SK-N-SH (cell line): ENCODE measurements at regions not wholly inside any gene's neighbourhood (a gene's known extent, or its start where the extent isn't known, plus 50 kb on each side); places are given as distances from the start of the nearest gene placed in this dataset.

Experiments
- CTCF ChIA-PET: fragments of 300-600, 350-600 bp; formaldehyde crosslinking; extraction: SDS; loops from one replicate; lab custom pipeline; 2021; lab: Yijun Ruan, JAX
- POLR2A ChIA-PET: fragments of 350-600 bp; sonication (Branson Sonifier 250); formaldehyde crosslinking; extraction: SDS; loops from one replicate; lab custom pipeline; 2020; ENCODE audit warnings: antibody characterized with exemption, inconsistent platforms; lab: Yijun Ruan, JAX
- DNase-seq: peaks from one replicate; pipeline ENCODE4 v3.0.0; 2012
- H2AFZ ChIP-seq: fragments of 200-600 bp; sonication (generic); 2 replicates; pipeline ENCODE4 v1.8.1; 2016; ENCODE audit warnings: antibody characterized with exemption, mild to moderate bottlenecking, low read depth
- H3F3A ChIP-seq: fragments of 200-600 bp; sonication (generic); replicated peaks from 2 replicates; pipeline ENCODE3; 2016; ENCODE audit warnings: antibody characterized with exemption, mild to moderate bottlenecking; ENCODE audit not compliant: insufficient read depth
- H3K27ac ChIP-seq, 2 experiments: fragments of 200-500 bp in 1 of 2; fragments of 200-600 bp in 1 of 2; sonication (Bioruptor generic) in 1 of 2; sonication (generic), shearing (Covaris generic) in 1 of 2; 2 replicates each; pipeline versions ENCODE4 v1.5.1 to v1.6.1; 2014 to 2016; ENCODE audit warnings: low read depth in 2 of 2, inconsistent platforms in 1 of 2, low read length in 1 of 2, mild to moderate bottlenecking in 1 of 2, mixed read lengths in 1 of 2
- H3K27me3 ChIP-seq: fragments of 200-600 bp; sonication (generic), shearing (Covaris generic); 2 replicates; pipeline ENCODE4 v1.6.1; 2016; ENCODE audit warnings: mixed run types; ENCODE audit not compliant: insufficient read depth
- H3K36me3 ChIP-seq, 2 experiments: fragments of 200-500 bp in 1 of 2; fragments of 200-600 bp in 1 of 2; sonication (Bioruptor generic) in 1 of 2; sonication (generic) in 1 of 2; replicated peaks in 1 of 2; 2 replicates each; pipeline versions ENCODE3 to v1.5.1; 2014 to 2016; ENCODE audit warnings: low read length in 1 of 2, mild to moderate bottlenecking in 1 of 2; ENCODE audit not compliant: insufficient read depth in 2 of 2, control insufficient read depth in 1 of 2
- H3K4me1 ChIP-seq, 2 experiments: fragments of 200-500 bp in 1 of 2; fragments of 200-600 bp in 1 of 2; sonication (Bioruptor generic) in 1 of 2; sonication (generic), shearing (Covaris generic) in 1 of 2; 2 replicates each; pipeline versions ENCODE4 v1.5.1 to v1.6.1; 2014 to 2016; ENCODE audit warnings: low read depth in 1 of 2, low read length in 1 of 2, mixed run types in 1 of 2; ENCODE audit not compliant: insufficient read depth in 2 of 2, control insufficient read depth in 1 of 2
- H3K4me2 ChIP-seq: fragments of 200-600 bp; sonication (generic), shearing (Covaris generic); 2 replicates; pipeline ENCODE4 v1.6.1; 2017; ENCODE audit warnings: mixed run types
- H3K4me3 ChIP-seq, 2 experiments: fragments of 200-500 bp in 1 of 2; fragments of 200-600 bp in 1 of 2; sonication (Bioruptor generic) in 1 of 2; sonication (generic), shearing (Covaris generic) in 1 of 2; 2 replicates each; pipeline versions ENCODE4 v1.5.1 to v1.8.1; 2014 to 2016; ENCODE audit warnings: low read depth in 2 of 2, inconsistent platforms in 1 of 2, low read length in 1 of 2, mild to moderate bottlenecking in 1 of 2, mixed read lengths in 1 of 2, moderate library complexity in 1 of 2
- H3K79me2 ChIP-seq: fragments of 200-600 bp; sonication (generic); 2 replicates; pipeline ENCODE4 v1.8.1; 2017; ENCODE audit warnings: mild to moderate bottlenecking; ENCODE audit not compliant: insufficient read depth
- H3K9ac ChIP-seq: fragments of 200-600 bp; sonication (generic); 2 replicates; pipeline ENCODE4 v1.6.1; 2017; ENCODE audit warnings: mixed run types
- H3K9me2 ChIP-seq: fragments of 200-600 bp; sonication (generic); 2 replicates; pipeline ENCODE4 v1.6.1; 2017; ENCODE audit warnings: mixed run types
- H3K9me3 ChIP-seq: fragments of 200-600 bp; sonication (generic); 2 replicates; pipeline ENCODE4 v1.6.1; 2017; ENCODE audit warnings: mixed run types, mild to moderate bottlenecking, moderate library complexity
- H4K20me1 ChIP-seq: fragments of 200-600 bp; sonication (generic); 2 replicates; pipeline ENCODE4 v1.6.1; 2017; ENCODE audit warnings: mild to moderate bottlenecking, mixed run types; ENCODE audit not compliant: insufficient read depth
- CHD2 ChIP-seq: fragments of 150-350 bp; IDR thresholded peaks from 2 replicates; pipeline ENCODE4 v1.6.1; 2018; ENCODE audit warnings: low read length; ENCODE audit not compliant: partially characterized antibody
- EP300 ChIP-seq, 2 experiments: IDR thresholded peaks; 2 replicates each; pipeline versions ENCODE4 v1.4.0 to v1.6.1; 2012; ENCODE audit warnings: borderline replicate concordance in 1 of 2, low read depth in 1 of 2, low read length in 1 of 2
- EZH2phosphoT487 ChIP-seq: fragments of 200-600 bp; sonication (generic); IDR thresholded peaks from 2 replicates; pipeline ENCODE4 v1.6.1; 2017; ENCODE audit warnings: low read depth, mixed run types, mild to moderate bottlenecking, antibody characterized with exemption, moderate library complexity, borderline replicate concordance
- FOSL2 ChIP-seq: IDR thresholded peaks from 2 replicates; pipeline ENCODE4 v1.4.0; 2012; ENCODE audit warnings: low read depth, mild to moderate bottlenecking, moderate library complexity, borderline replicate concordance
- JUND ChIP-seq: IDR thresholded peaks from 2 replicates; pipeline ENCODE4 v1.4.0; 2012
- MEF2A ChIP-seq: IDR thresholded peaks from 2 replicates; pipeline ENCODE4 v1.4.0; 2012; ENCODE audit warnings: low read depth, borderline replicate concordance
- MXI1 ChIP-seq: IDR thresholded peaks from 2 replicates; pipeline ENCODE4 v1.6.1; 2012; ENCODE audit warnings: mild to moderate bottlenecking, low read depth, low read length, improper control_type of control experiment
- NFIC ChIP-seq: IDR thresholded peaks from 2 replicates; pipeline ENCODE4 v1.4.0; 2012; ENCODE audit warnings: borderline replicate concordance
- NRF1 ChIP-seq: IDR thresholded peaks from 2 replicates; pipeline ENCODE4 v1.6.1; 2012; ENCODE audit warnings: low read depth, mild to moderate bottlenecking, low read length
- RAD21 ChIP-seq: IDR thresholded peaks from 2 replicates; pipeline ENCODE4 v1.6.1; 2012; ENCODE audit warnings: mild to moderate bottlenecking, low read length
- RCOR1 ChIP-seq: fragments of 150-350 bp; IDR thresholded peaks from 2 replicates; pipeline ENCODE4 v1.6.1; 2017; ENCODE audit warnings: antibody characterized with exemption, low read length
- RXRA ChIP-seq: IDR thresholded peaks from 2 replicates; pipeline ENCODE4 v1.4.0; 2012; ENCODE audit warnings: low read depth, mild to moderate bottlenecking, borderline replicate concordance
- SIN3A ChIP-seq: IDR thresholded peaks from 2 replicates; pipeline ENCODE4 v1.6.1; 2012; ENCODE audit warnings: low read depth, mild to moderate bottlenecking, low read length, moderate library complexity, borderline replicate concordance
- SMC3 ChIP-seq: IDR thresholded peaks from 2 replicates; pipeline ENCODE4 v1.6.1; 2012; ENCODE audit warnings: low read depth, low read length, improper control_type of control experiment
- TAF1 ChIP-seq: IDR thresholded peaks from 2 replicates; pipeline ENCODE4 v1.6.1; 2012; ENCODE audit warnings: low read depth, mild to moderate bottlenecking, low read length, moderate library complexity, borderline replicate concordance
- TEAD4 ChIP-seq: IDR thresholded peaks from 2 replicates; pipeline ENCODE4 v1.4.0; 2012; ENCODE audit warnings: mild to moderate bottlenecking, borderline replicate concordance; ENCODE audit not compliant: insufficient read depth
- WGBS: methylation state at CpG from one replicate; pipeline ENCODE4 v1.1.6; 2017; ENCODE audit warnings: low lambda C conversion rate; 5-methylcytosine and 5-hydroxymethylcytosine counted together
- TF ChIP-seq, protein P1 (sequence below): fragments of 200-600 bp; sonication (generic); IDR thresholded peaks from 2 replicates; pipeline ENCODE4 v1.6.1; 2017; ENCODE audit warnings: antibody characterized with exemption, mild to moderate bottlenecking, moderate library complexity
- TF ChIP-seq, protein P2 (sequence below): IDR thresholded peaks from 2 replicates; pipeline ENCODE4 v1.4.0; 2012; ENCODE audit warnings: low read depth
- TF ChIP-seq, protein P3 (sequence below): IDR thresholded peaks from 2 replicates; pipeline ENCODE4 v1.4.0; 2012; ENCODE audit warnings: low read depth, borderline replicate concordance
- TF ChIP-seq, protein P4 (sequence below): IDR thresholded peaks from 2 replicates; pipeline ENCODE4; 2012

DNA sequence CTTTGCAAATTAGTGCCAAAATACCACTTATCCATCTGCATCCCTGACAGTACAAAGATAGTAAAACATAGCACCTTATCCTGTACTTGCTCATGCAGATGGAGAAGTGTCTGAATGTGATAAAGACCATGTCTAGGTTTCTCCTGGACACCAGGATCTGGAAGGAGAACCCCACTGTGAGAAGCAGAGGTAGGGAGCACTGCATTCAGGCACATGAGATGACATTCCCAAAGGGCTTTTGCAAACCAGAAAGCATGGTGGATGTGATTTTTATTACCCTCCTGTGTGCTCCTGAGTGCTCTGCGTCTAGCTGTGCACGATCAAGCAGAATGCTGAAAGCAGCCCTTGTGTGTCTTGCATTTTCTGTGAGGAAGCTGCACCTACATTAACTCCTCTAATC is 857.6 kb upstream of the ID2 start:
- H3K4me2 ChIP-seq = no peak overlapping the region
- POLR2A ChIA-PET = no interaction called here

More for the DNA sequence above, 857.6 kb upstream of the ID2 start:
- Histone ChIP-seq H3K9me3 (no peaks in the 10 kb centered on the region), H3K9ac (no peak overlapping the region), H3K79me2 (no peaks in the 10 kb centered on the region), H3K27me3 (no peaks in the 10 kb centered on the region), H3K36me3 (no peaks in the 10 kb centered on the region), H3F3A (no peaks in the 10 kb centered on the region), H3K4me3 (no peak overlapping the region), H3K4me1 (no peaks in the 10 kb centered on the region), H3K27ac (no peak overlapping the region), H2AFZ (no peak overlapping the region), H4K20me1 (no peaks in the 10 kb centered on the region), H3K9me2 (no peaks in the 10 kb centered on the region)
- TF ChIP-seq JUND (no peak), SIN3A (no peak), TEAD4 (no peak), EZH2phosphoT487 (no peak), CHD2 (no peak), TAF1 (no peak), MXI1 (no peak), RCOR1 (no peak), NRF1 (no peak), RXRA (no peak), MEF2A (no peak), SMC3 (no peak), FOSL2 (no peak), RAD21 (no peak), EP300 (IDR thresholded peaks at IDR 0.05; ENCODE audit: borderline replicate concordance in 1 of 2, low read depth in 1 of 2, low read length in 1 of 2) (no peak), NFIC (no peak)
- TF ChIP-seq, protein P1, sequence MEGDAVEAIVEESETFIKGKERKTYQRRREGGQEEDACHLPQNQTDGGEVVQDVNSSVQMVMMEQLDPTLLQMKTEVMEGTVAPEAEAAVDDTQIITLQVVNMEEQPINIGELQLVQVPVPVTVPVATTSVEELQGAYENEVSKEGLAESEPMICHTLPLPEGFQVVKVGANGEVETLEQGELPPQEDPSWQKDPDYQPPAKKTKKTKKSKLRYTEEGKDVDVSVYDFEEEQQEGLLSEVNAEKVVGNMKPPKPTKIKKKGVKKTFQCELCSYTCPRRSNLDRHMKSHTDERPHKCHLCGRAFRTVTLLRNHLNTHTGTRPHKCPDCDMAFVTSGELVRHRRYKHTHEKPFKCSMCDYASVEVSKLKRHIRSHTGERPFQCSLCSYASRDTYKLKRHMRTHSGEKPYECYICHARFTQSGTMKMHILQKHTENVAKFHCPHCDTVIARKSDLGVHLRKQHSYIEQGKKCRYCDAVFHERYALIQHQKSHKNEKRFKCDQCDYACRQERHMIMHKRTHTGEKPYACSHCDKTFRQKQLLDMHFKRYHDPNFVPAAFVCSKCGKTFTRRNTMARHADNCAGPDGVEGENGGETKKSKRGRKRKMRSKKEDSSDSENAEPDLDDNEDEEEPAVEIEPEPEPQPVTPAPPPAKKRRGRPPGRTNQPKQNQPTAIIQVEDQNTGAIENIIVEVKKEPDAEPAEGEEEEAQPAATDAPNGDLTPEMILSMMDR = no peak
- TF ChIP-seq, protein P2, sequence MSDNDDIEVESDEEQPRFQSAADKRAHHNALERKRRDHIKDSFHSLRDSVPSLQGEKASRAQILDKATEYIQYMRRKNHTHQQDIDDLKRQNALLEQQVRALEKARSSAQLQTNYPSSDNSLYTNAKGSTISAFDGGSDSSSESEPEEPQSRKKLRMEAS = no peak
- TF ChIP-seq, protein P3, sequence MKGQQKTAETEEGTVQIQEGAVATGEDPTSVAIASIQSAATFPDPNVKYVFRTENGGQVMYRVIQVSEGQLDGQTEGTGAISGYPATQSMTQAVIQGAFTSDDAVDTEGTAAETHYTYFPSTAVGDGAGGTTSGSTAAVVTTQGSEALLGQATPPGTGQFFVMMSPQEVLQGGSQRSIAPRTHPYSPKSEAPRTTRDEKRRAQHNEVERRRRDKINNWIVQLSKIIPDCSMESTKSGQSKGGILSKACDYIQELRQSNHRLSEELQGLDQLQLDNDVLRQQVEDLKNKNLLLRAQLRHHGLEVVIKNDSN = no peak
- TF ChIP-seq, protein P4, sequence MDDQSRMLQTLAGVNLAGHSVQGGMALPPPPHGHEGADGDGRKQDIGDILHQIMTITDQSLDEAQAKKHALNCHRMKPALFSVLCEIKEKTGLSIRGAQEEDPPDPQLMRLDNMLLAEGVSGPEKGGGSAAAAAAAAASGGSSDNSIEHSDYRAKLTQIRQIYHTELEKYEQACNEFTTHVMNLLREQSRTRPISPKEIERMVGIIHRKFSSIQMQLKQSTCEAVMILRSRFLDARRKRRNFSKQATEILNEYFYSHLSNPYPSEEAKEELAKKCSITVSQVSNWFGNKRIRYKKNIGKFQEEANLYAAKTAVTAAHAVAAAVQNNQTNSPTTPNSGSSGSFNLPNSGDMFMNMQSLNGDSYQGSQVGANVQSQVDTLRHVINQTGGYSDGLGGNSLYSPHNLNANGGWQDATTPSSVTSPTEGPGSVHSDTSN = no peak
- no peak for DNase-seq
- 63% methylated on average over 2 of the region's 2 CpGs for WGBS
- CTCF ChIA-PET = no interaction called here
